Activated effector memory CD4-positive, alpha-beta T cell treated with anti-CD3 and anti-CD28 coated beads, Interleukin-2, amount 50 U/mL, for 16 hours (primary cell): ENCODE measurements at regions not wholly inside any gene's neighbourhood (a gene's known extent, or its start where the extent isn't known, plus 50 kb on each side); places are given as distances from the start of the nearest gene placed in this dataset.
"Not testable (repeated sequence)": the region's sequence is repeated elsewhere in the genome, so short reads cannot be mapped to it uniquely, and the experiment has no call there.

Experiments used
- DNase-seq: peaks from one replicate; pipeline ENCODE4 v3.0.0-alpha.2; 2020

DNA sequence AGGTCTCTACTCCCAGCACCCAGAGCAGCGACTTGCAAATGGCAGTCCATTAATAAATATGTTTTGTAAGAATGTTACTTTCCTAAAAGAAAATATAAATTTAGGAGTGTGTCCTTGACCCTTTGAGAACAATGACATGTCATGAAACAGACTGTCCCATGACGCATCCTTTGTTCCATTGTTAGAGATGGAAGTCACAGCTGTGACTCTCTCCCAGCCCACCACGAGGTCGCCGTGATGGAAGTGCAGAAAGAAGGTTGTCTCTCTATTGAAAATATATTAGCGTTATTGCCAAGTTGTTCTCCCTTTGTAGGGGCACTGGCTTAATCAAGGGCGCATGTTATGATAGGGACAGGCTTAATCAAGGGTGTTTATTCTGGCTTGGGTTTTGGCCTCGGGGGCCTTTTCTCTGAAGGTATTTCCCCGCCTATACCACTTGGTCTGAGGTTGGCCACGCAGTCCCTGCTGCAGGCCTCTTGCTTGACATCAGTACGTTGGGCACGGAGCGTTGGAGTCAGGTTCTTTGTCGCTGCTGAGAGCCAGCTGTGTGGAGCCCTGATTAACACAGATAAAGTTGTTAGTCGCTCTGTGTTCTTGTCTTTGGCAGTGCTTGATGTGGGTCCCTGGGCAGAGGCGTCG is 126.7 kb upstream of the ZNF536 start:
- DNase-seq, result no peak

DNA sequence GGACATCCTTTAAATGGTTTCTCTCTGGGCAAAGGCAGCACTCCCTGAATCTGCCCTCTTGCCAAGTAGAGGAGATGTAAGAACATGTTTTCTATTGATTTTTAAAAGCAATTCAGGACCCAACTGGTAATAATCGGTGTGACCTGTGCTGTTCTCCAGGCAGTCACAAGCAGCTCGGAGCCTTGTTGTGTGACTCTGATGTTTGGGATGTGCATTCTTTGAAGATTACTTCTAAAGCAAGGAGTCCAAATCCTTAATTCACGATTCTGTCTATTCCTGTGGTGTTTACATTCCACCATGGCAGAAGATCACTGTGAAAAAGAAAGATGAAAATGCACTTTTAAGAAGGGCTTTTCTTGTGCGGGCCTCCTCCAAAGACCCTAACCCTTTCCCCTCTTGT is 122.3 kb upstream of the ZNF536 start:
- no peak for DNase-seq

GRCh38 chr19:30252214-30252613 is 120.0 kb upstream of the ZNF536 start:
- no peak for DNase-seq

- no peak for DNase-seq
Measured at GRCh38 chr19:30253581-30253996, 118.6 kb upstream of the ZNF536 start.

GRCh38 chr19:30254158-30254557 is 118.0 kb upstream of the ZNF536 start:
- no peak for DNase-seq

DNA sequence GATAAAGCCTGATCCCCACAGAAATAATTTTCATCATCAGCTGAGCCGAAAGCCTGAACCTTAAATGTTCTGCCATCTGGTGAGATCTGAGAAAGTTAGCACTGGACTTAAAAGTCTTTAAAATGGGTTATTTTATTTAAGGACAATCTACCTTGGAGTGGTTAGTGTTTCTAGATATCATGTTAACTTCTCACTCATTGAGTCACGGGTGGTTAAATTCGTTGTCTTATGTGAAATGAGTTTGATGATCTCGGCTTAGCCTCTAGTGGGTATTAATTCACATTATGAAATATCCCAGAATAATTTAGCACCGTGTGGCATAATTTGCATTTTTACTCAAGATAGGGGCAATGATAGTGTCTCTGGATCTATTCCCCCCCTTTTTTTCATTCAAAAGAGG is 117.4 kb upstream of the ZNF536 start:
- DNase-seq, result no peak

DNA sequence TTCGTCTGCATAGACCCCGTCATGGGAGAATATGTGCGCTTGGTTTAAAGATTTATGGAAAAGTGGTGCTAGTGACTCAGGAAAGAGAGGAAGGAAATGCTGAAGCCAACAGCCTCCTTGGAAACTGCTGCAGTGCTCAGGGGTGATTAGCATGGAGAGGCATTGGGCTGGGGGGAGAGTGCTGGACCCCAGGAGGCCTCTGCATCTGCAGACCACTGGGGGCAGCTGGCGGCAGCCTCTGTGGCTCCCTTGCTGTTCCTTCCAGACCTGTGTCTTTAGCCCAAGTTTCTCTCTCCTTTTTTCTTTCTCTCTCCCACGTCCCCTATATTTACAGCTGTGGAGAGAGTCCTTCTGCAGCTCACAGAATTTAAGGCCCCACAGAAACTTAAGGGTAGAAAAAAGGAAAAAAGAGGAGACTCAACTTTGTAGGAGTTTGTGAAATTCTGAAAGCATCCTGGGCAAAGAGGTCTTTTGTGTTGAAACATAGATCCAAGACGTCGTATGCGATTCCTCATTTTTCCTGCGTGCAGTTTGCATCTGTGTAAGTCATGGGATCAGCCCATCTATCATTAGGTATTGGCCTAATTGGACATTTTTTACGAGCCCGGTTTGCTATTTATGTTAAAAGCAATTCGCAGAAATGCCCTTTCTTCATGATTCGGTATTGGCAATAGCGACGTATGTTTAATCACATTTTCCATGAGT is 116.2 kb upstream of the ZNF536 start:
- no peak for DNase-seq

DNA sequence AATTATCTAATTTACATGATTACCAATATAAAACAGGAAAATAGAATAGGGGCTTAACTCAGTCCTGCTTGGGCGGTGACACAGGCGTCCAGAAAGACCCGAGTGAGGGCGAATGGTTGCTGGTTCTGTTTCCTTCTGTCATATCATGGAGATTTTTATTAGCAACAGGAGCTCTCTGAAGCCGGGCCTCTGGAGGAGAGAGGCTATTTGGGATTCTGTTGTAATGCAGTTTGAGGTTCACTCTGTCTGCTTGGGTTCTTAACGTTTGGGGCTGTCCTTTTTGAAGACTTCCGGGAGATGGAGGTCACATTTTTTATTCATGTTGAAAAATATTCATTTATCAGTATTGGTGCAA is 115.7 kb upstream of the ZNF536 start:
- DNase-seq, result no peak

DNA sequence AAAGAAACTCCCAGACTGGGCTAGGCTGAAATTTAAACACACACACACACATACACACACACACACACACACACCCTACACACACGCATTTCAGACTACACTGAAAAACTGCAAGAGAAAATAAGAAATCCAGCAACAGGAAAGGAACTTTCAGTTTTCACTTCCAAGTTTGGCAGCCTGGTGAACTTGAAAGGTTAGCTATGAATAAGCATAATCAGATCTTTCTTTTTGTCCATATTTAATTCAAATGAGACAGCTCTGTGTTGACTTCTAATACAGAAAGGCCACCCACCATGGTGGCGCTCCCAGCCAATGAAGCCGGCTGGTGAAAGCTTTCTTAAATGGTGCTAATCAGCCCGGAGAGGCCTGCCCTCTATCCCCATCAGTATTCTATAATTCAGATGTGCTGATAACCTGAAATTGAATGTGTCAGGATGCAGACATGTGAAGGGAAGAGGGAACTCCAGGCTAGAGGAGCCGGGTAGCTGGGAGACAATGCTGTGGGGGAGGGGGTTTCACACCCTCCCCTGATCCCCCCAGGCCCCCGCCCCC is 108.3 kb upstream of the ZNF536 start:
- DNase-seq, result no peak

GRCh38 chr19:30265918-30266317 is 106.3 kb upstream of the ZNF536 start:
- not testable (repeated sequence) for DNase-seq

- no peak for DNase-seq
Measured at GRCh38 chr19:30266687-30267086, 105.5 kb upstream of the ZNF536 start.

- no peak for DNase-seq
Measured at GRCh38 chr19:30267332-30267731, 104.9 kb upstream of the ZNF536 start.

DNA sequence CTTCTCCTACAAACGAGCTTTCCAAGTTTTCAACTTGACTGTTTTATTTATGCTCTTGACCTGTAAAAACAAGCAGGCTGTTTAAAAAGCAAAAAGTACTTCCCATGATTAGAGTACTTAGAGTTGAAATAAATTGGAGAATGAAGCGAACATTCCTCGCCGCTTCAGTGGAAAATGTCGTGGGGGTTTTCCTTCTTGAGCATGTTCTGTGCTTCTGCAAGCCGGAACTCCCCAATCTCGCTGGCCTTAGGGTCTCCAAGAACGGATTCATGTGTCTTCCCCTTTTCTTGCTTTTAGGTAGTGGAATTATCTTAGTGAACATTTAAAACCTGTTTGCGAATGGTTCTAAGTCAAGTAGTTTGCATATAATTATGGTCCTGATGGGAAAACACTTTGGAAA is 103.6 kb upstream of the ZNF536 start:
- DNase-seq, result no peak

- DNase-seq, result no peak
Measured at GRCh38 chr19:30269638-30270037, 102.5 kb upstream of the ZNF536 start.

DNA sequence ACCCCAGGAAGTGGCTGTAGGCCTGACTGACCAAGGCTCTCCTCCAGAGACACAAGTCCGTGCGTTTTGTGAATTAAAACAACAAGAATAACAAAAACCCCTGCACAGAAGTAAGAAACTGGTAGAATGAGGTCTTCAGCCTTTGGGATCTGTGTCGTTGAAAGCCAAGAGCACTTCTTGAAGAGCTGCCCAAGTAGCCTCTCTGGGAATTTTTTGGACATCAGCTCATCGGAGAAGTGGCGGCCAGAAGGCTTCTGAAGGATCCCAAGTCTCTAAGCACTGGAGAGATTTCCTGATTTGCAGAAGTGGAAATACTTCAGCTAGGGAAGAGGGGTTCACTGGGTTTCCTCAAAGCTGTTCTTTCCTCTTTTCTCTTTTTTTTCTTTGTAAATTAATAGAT is 100.4 kb upstream of the ZNF536 start:
- no peak for DNase-seq

DNA sequence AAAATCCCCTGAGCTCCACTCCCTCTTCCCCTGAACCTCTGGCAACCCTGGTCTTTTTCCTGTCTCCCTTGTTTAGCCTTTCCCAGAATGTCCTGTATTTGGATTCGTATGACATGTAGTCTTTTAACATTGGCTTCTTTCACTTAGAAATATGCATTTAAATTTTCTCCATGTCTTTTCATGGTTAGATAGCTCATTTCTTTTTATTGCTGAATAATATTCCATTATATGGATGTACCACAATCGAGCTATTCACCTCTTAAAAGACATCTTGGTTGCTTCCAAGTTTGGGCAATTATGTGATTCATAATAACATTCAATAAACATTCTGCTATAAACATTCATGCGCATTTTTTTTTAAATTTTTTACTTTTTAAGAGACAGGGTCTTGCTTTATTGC is 99.6 kb upstream of the ZNF536 start:
- no peak for DNase-seq

DNA sequence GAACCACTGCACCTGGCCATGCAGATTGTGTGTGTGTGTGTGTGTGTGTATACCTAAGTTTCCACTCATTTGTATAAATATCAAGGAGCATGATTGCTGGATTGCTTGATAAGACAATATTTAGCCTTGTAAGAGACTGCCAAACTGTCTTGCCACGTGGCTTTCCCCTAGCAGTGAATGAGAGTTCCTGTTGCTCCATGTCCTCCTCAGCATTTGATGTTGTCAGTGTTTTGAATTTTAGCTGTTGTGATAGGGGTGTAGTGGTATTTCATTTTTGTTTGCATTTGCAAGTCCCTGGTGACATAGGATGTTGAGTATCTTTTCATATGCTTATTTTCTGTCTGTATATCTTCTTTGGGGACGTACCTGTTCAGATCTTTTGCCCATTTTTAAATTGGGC is 99.0 kb upstream of the ZNF536 start:
- no peak for DNase-seq

DNA sequence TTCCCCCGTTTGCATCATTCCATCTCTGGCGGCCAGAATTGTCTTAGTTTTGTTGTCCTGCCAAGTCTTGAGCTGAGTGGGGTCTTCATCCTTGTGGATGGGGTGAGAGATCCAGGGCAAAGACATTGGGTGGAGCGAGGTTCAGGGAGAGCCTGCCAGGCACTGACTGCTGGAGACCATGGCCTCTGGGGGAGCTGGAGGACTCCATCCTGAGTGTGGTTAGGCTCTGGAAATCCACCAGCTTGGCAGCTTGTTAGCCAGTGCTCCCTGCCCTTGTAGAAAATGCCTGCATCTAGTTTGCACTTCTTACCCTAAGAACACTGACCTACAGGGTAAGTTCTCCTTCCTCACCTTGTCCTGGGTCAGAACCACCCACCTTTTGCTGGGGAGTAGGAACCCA is 97.2 kb upstream of the ZNF536 start:
- no peak for DNase-seq

DNA sequence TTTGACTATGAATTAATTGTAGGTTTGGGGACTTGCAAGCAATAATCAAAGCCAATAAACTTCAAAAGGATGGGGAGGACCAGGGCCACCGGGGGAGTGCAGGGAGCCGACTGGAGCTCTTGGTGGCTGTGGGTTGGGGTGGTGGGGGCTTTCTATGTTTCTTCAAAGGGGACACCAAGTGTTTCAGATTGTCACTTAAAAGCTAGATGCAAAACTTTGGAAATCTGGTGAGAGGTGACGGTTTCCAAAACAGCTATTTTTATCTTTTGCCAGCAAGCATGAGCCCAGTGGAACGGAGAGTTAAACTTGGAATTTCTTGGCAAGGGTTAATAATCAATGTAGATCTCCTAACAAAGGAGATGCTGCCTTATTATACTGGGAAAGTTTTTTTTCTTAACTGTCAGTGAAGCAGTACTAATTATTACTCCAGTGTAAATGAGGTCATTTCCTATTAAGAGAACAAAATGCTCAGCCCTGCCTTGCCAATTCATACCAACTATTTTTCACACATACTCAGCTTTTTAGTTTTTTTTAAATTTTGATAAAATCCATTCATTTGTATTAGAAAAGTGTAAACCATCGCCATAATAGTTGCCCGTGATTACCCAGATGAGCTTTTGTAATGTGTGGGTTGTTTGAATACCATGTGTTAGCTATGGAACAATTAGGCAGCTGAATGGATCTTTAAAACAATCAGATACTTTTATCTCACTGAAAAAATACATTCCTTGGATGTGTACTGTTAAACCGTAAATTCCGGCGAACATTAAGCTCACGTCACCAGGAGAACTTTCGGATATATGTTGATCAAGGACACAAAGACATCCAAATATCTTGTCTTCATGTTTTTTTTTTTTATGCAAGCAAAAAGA is 95.9 kb upstream of the ZNF536 start:
- DNase-seq, result no peak

GRCh38 chr19:30276883-30277280 is 95.3 kb upstream of the ZNF536 start:
- no peak for DNase-seq

GRCh38 chr19:30277941-30278881 is 94.0 kb upstream of the ZNF536 start:
- no peak for DNase-seq

DNA sequence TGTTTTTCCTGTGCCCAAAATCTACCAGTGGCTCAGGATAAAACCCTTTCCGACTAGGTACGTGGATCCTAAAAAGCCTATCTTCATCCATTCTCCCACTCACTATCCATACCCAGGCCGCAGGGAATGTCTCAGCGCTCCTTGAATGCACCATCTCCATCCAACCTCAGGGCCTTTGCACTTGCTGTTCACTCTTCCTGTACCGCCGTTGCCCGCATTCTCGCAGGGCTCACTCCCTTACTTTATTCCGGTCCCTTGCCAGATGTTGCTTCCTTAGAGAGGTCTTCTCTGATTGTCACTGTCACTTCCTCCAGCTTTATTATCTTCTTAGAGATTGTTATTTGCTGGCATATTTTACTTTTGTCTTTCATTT is 93.3 kb upstream of the ZNF536 start:
- DNase-seq, result no peak

- no peak for DNase-seq
Measured at GRCh38 chr19:30280018-30280417, 92.2 kb upstream of the ZNF536 start.
